Liver (tissue), 2 donors: ENCODE measurements at regions not wholly inside any gene's neighbourhood (a gene's known extent, or its start where the extent isn't known, plus 50 kb on each side); places are given as distances from the start of the nearest gene placed in this dataset.

Experiments used
- CTCF ChIP-seq: fragments of 150-350 bp; IDR thresholded peaks from 2 replicates; pipeline ENCODE4 v1.5.1; 2017; ENCODE audit warnings: improper control_type of control experiment, low read depth, low read length; ENCODE audit not compliant: missing input control
- MAX ChIP-seq: IDR thresholded peaks from 2 replicates; pipeline ENCODE4 v1.6.1; 2016; ENCODE audit warnings: antibody characterized with exemption
- REST ChIP-seq: IDR thresholded peaks from 2 replicates; pipeline ENCODE4 v1.6.1; 2016; ENCODE audit warnings: antibody characterized with exemption, mild to moderate bottlenecking
- donor health status: healthy.

GRCh38 chr5:87101321-87101720 is 166.4 kb upstream of the RASA1 start:
- TF ChIP-seq CTCF (no peak), MAX (no peak), REST (no peak)
